SK-N-MC (cell line): ENCODE measurements at regions not wholly inside any gene's neighbourhood (a gene's known extent, or its start where the extent isn't known, plus 50 kb on each side); places are given as distances from the start of the nearest gene placed in this dataset.

Source experiments
- DNase-seq: peaks from one replicate; pipeline ENCODE4 v3.0.0-alpha.2; 2011; ENCODE audit warnings: low read depth, low spot score
- H3K27ac ChIP-seq: fragments of 200-600 bp; sonication (generic); 2 replicates; pipeline ENCODE4 v1.5.1; 2016; ENCODE audit warnings: mixed run types
- H3K36me3 ChIP-seq: fragments of 200-600 bp; sonication (generic); 2 replicates; pipeline ENCODE4 v1.6.1; 2017; ENCODE audit warnings: antibody characterized with exemption, low read length, mixed read lengths; ENCODE audit not compliant: insufficient read depth
- H3K4me3 ChIP-seq: fragments of 200-600 bp; sonication (generic); 2 replicates; pipeline ENCODE4 v1.5.1; 2016
- H3K9ac ChIP-seq: fragments of 200-600 bp; sonication (generic); 2 replicates; pipeline ENCODE4 v1.8.0; 2017; ENCODE audit warnings: mixed run types, mixed read lengths; ENCODE audit not compliant: insufficient read length
- H3K9me3 ChIP-seq: fragments of 200-600 bp; sonication (generic); 2 replicates; pipeline ENCODE4 v1.6.1; 2017; ENCODE audit warnings: low read depth, mild to moderate bottlenecking, antibody characterized with exemption, low read length, moderate library complexity, mixed read lengths
- EZH2 ChIP-seq: fragments of 200-600 bp; sonication (generic); IDR thresholded peaks from one replicate; pipeline ENCODE4 v1.6.1; 2017; ENCODE audit warnings: antibody characterized with exemption
- FOXP2 ChIP-seq: optimal IDR thresholded peaks from 2 replicates; pipeline ENCODE3; 2011; ENCODE audit warnings: mild to moderate bottlenecking, moderate library complexity; ENCODE audit not compliant: insufficient read depth; ENCODE audit errors: extremely low read length, control extremely low read depth
- POLR2AphosphoS5 ChIP-seq: IDR thresholded peaks from 2 replicates; pipeline ENCODE4 v1.6.1; 2012; ENCODE audit warnings: mild to moderate bottlenecking, low read depth, low read length, borderline replicate concordance

- H3K27ac ChIP-seq = no peak overlapping the region
- no peak overlapping the region for H3K9ac ChIP-seq
- H3K9me3 ChIP-seq = no peaks in the 10 kb centered on the region
- H3K36me3 ChIP-seq = no peaks in the 10 kb centered on the region
- TF ChIP-seq FOXP2 (no peak), POLR2AphosphoS5 (no peak), EZH2 (no peak)
- no peak overlapping the region for H3K4me3 ChIP-seq
- DNase-seq = no peak
Measured at GRCh38 chr13:74892096-74892495, 589.9 kb downstream of the TBC1D4 start.

- Histone ChIP-seq H3K4me3 (no peak overlapping the region), H3K9ac (no peak overlapping the region), H3K36me3 (no peaks in the 10 kb centered on the region), H3K27ac (no peak overlapping the region), H3K9me3 (no peaks in the 10 kb centered on the region)
- no peak for TF ChIP-seq EZH2
- TF ChIP-seq POLR2AphosphoS5 = no peak
- TF ChIP-seq FOXP2 = no peak
- no peak for DNase-seq
Measured at GRCh38 chr13:74891610-74892009, 590.4 kb downstream of the TBC1D4 start.

DNA sequence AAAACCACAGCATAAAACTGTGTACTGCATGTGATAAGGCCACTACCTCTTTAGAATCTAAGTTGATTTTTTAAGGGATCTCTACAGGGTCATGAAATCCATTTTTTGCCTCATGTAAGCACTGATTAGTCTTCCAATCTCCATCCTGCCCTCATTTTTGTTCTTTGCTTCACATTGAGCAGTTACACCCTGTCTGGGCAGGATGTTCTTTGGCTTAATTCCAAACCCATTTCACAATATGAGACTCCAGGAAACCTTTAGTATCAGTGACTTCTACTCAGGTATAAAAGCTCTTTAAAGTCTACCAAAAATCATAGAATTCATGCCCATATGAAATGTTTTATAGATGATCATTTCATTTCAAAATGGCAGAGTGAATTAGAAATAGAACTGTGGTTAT, 592.6 kb downstream of the TBC1D4 start:
- Histone ChIP-seq H3K9me3 (no peaks in the 10 kb centered on the region), H3K36me3 (no peaks in the 10 kb centered on the region), H3K27ac (no peak overlapping the region), H3K9ac (no peak overlapping the region), H3K4me3 (no peak overlapping the region)
- no peak for DNase-seq
- TF ChIP-seq FOXP2 (no peak), EZH2 (no peak), POLR2AphosphoS5 (no peak)

- DNase-seq = no peak
- TF ChIP-seq FOXP2 (no peak), POLR2AphosphoS5 (no peak), EZH2 (no peak)
- H3K9me3 ChIP-seq = no peaks in the 10 kb centered on the region
- no peak overlapping the region for H3K4me3 ChIP-seq
- H3K36me3 ChIP-seq = no peaks in the 10 kb centered on the region
- no peak overlapping the region for H3K9ac ChIP-seq
- no peak overlapping the region for H3K27ac ChIP-seq
Measured at GRCh38 chr13:74886502-74886901, 595.5 kb downstream of the TBC1D4 start.

- no peak overlapping the region for H3K9ac ChIP-seq
- no peaks in the 10 kb centered on the region for H3K9me3 ChIP-seq
- TF ChIP-seq EZH2 = no peak
- TF ChIP-seq POLR2AphosphoS5 = no peak
- no peak for TF ChIP-seq FOXP2
- no peak overlapping the region for H3K27ac ChIP-seq
- no peak for DNase-seq
- H3K4me3 ChIP-seq = no peak overlapping the region
- no peaks in the 10 kb centered on the region for H3K36me3 ChIP-seq
Measured at GRCh38 chr13:74883834-74884233, 598.1 kb downstream of the TBC1D4 start.

- Histone ChIP-seq H3K27ac (no peak overlapping the region), H3K4me3 (no peak overlapping the region), H3K9ac (no peak overlapping the region), H3K36me3 (no peaks in the 10 kb centered on the region), H3K9me3 (no peaks in the 10 kb centered on the region)
- no peak for TF ChIP-seq EZH2
- no peak for TF ChIP-seq POLR2AphosphoS5
- no peak for TF ChIP-seq FOXP2
- DNase-seq = no peak
Measured at GRCh38 chr13:74871369-74872070, 610.4 kb downstream of the TBC1D4 start.

DNA sequence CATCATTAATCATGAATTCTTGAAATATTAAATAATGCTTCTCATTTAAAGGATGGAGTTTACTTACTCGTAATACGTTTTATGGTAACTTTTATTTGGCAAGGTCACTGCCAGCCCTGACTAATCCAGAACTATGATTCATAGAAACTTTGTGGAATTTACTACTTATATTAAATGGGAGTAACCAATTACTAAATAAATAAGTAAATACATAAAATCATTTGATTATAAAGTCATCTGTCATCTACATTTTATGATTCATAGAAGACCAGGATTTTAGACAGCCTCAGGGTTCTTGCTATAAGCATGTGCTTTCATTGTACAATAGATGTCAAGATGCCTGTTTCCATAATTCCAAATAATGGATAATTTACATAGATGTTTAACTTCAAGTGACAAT, 611.1 kb downstream of the TBC1D4 start:
- Histone ChIP-seq H3K36me3 (no peaks in the 10 kb centered on the region), H3K4me3 (no peak overlapping the region), H3K9ac (no peak overlapping the region), H3K27ac (no peak overlapping the region), H3K9me3 (no peaks in the 10 kb centered on the region)
- TF ChIP-seq FOXP2 = no peak
- no peak for TF ChIP-seq POLR2AphosphoS5
- no peak for DNase-seq

DNA sequence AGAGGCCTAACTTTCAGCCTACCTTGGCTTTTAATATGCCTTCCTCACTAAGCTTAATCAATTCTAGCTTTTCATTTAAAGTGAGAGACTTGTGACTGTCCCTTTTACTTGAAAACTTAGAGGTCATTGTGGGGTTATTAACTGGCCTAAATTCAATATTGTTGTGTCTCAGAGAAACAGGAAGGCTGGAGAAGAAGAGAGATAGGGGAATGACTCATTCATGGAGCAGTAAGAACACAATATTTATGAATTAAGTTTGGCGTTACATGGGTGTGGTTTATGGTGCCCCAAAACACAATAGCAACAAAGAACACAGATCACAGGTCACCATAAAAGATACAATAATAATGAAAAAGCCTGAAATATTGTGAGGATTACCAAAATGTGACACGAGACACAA, 612.1 kb downstream of the TBC1D4 start:
- no peaks in the 10 kb centered on the region for H3K36me3 ChIP-seq
- no peak overlapping the region for H3K27ac ChIP-seq
- H3K9me3 ChIP-seq = no peaks in the 10 kb centered on the region
- no peak overlapping the region for H3K9ac ChIP-seq
- DNase-seq = no peak
- no peak overlapping the region for H3K4me3 ChIP-seq
- TF ChIP-seq FOXP2 = no peak
- TF ChIP-seq POLR2AphosphoS5 = no peak

GRCh38 chr13:74868049-74868448, 613.9 kb downstream of the TBC1D4 start:
- no peak overlapping the region for H3K4me3 ChIP-seq
- no peak overlapping the region for H3K27ac ChIP-seq
- no peak for DNase-seq
- H3K9me3 ChIP-seq = no peaks in the 10 kb centered on the region
- no peak for TF ChIP-seq FOXP2
- TF ChIP-seq EZH2 = no peak
- H3K36me3 ChIP-seq = no peaks in the 10 kb centered on the region
- no peak overlapping the region for H3K9ac ChIP-seq
